EL (cell line): ENCODE measurements at regions not wholly inside any gene's neighbourhood (a gene's known extent, or its start where the extent isn't known, plus 50 kb on each side); places are given as distances from the start of the nearest gene placed in this dataset.

Experiments
- DNase-seq: peaks from one replicate; pipeline ENCODE4 v3.0.0-alpha.2; 2016

DNA sequence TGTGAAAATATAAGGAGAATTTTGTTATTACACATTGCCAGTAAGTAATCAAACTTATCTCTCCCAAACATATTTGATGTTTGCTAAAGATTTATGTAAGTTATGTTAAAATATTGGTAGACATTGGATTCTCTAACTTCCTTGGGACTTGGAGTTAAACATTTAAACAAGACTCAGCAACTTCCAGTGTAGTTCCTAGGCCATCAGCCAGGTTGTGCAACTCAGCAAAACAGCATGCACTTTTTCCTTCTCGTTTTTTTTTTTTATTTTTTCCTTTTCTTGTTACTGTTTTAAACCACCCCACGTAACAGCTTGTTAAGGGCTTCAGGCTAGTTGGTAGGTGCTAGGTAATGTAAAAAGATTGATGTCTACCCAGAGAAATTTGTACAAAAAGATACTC, 510.4 kb downstream of the ANKRD50 start:
- DNase-seq = no peak

DNA sequence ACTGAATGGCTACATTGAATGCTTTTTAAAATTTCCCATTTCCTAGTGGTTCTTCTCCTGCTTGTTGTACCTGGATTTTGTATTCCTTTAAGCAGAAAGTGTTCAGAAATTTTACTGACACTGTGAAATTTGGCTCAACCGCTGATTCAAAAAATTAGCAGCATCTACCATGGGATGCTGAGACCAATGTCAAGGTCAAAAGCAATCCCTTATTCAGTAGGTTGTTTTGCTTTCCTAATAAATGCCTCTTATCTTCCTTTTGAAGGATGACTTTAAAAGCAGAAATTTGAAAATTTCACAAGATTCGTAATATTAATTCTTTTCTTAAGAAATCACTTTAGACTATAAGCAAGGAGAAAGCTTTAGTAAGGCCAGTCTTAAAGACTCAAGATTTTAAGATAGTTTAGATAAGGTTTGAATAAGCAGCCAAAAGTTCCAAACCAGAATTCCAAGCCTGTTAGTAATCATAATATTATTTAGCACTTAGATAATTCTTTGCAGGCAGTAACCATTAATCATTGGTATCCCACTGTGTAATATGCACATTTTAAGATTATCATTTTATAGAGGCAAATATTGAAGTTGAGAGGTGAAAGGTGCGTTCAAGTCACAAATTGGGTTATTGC, 508.8 kb downstream of the ANKRD50 start:
- peak; percentile 80 for DNase-seq

- peak; percentile 75 for DNase-seq
These were observed 505.5 kb downstream of the ANKRD50 start for GRCh38 chr4:124206779-124207605.

DNA sequence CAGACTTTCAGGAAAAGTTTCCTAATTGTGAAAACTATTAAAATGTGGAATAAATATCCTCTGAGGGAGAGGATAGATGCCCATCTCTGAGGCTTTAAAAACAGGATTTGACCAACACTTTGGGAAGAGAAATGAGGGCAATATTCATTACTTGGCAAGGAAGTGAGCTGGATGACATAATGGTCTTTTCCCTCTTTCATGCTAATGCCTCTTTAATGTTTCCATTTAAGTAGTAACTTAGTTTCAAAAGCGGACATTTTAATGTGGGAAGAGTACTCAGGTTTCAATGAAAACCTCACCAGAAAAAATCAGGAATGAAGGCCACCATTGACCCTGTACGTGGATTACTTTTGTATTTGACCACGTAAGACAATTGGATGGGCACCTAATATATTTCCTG, 503.3 kb downstream of the ANKRD50 start:
- no peak for DNase-seq

GRCh38 chr4:124209626-124210025, 502.9 kb downstream of the ANKRD50 start:
- DNase-seq = no peak

DNA sequence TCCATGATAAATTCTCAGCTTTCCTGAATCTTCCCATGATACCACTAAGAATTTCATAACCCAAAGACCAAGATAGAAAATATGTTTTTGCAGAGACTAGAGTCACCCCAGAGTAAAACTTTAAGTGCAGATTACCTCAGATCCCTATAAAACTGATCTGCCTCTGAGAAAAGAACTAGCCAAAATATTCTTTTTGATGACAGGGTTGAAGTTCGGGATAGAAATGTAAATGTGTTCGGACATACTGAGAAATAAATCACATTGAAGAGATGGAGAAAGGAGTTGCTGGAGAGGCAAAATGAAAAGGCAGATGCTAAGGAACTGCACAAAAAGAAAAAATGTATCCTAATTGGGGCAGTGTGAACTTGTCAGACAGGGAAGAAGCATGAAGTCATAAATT, 501.8 kb downstream of the ANKRD50 start:
- DNase-seq = no peak

- DNase-seq = peak; percentile 8
These were observed 499.5 kb downstream of the ANKRD50 start for GRCh38 chr4:124212815-124213630.

- DNase-seq = no peak
These were observed 493.1 kb downstream of the ANKRD50 start for GRCh38 chr4:124219389-124219788.

DNA sequence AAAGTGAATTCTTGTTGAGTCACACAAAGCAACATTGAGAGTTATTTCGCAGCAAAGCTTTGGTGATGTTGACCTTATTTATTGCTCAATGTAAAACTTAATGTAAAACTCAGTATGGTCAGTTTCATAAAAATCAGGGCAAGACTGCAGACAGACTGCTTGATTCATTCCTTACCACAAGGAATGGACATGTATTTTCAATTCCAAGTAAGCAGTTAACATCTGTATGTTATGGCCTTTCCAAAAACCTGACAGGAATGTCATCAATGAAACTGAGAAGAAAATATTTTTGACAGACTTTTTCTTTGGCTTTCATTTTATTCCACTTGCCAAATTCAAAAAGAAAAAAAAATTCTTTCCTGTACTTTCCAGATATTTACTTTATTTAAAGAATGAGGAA, 488.3 kb downstream of the ANKRD50 start:
- no peak for DNase-seq

GRCh38 chr4:124227981-124228380, 484.6 kb downstream of the ANKRD50 start:
- DNase-seq = no peak

DNA sequence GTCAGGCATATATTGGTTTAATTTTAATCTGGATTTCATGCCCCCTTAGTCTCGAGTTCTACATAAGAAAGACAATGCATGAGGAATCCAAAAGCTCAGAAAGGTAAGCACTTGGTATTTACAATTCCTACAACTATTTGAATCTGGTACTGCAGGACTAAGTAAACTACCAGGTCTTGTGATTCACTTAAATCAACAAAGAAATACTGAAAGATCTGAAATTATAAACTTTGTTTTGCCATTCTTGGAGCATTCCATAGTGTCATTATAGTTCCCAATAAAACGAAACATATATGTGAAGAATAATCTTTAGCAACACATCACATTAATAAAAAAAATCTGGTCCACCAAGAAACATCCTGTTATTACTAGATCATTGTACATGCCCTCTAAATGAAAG, 482.3 kb downstream of the ANKRD50 start:
- DNase-seq = no peak

- no peak for DNase-seq
These were observed 477.8 kb downstream of the ANKRD50 start for GRCh38 chr4:124234771-124235170.

- DNase-seq = no peak
These were observed 468.7 kb downstream of the ANKRD50 start for GRCh38 chr4:124243671-124244366.

DNA sequence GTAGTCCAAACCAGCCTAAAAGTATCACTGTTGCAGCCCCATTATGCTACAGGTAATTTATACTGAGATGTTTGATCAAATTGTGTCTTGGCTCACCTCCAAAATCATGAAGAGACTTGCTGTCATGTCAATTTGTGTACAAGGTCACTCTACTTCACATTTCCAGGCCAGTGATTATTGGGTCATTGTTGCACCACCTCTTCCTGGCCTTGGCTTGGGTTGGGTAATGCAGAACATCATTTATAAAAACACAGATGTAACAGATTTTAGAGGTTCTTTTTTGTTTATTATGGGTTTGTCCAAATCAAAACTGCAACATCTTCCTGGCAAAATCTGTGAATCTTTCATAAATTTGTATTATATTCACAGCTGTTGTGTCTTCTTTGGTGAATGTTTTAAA, 459.5 kb downstream of the ANKRD50 start:
- DNase-seq = no peak

DNA sequence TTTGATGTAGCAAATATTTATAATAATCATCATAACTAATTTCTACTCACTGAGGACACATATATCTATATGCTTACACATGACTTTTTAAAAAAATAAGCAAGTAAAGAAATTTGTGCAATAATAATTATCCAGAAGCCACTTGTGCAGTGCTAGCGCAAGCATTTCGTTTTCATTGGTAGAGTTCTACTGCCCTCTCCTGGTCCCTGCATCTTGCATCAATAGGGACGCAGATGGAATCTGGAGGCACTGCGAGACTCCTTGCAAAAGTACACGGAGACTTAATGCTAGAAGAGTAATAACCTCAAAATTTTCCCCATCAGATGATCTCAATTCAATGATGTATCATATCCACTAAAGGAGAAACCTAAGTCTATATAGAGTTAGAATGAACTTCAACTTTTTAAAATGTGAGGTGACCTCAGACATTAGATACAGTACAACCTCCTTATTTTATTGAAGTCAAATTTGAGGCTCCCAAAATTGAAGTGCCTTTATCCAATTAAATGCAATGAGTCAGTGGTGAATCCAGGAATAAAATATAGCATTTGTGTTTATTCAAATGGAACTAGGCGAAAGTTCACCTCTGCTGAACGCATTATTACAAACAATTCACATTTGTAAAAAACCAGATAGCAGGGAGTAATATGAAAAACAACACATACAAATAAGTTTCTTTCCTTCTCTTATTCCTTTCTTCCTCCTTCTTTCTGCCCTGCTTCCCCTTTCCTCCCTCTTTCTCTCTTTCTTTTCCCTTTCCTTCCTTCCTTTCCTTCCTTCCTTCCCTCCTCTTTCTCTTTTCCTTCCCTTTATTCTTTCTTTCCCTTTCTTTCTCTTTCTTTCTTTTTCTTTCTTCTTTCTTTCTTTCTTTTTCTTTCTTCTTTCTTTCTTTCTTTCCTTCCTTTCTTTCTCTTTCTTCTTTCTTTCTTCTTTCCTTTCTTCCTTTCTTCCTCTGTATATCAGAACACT, 450.0 kb downstream of the ANKRD50 start:
- DNase-seq = peak; percentile 78

GRCh38 chr4:124265701-124266100, 446.8 kb downstream of the ANKRD50 start:
- no peak for DNase-seq

GRCh38 chr4:124266721-124267120, 445.8 kb downstream of the ANKRD50 start:
- DNase-seq = no peak

DNA sequence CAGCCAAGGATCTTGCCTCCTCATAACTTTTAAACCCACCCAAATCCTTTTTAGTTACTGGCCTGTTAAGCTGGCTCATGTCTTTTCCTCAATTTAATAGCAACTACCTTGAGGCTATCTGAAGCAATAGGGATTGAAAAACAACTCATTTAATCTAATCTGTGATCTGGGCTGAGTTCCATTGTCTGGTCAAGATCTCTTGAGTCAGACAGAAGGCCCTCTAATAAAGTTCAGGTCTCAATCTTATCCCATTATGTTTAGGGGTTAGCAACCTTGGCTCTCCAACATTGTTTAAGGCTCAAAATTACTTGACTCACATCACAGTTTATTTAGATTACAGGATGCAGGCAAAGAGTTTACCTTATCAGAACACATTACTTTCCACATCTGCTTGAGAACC, 436.1 kb downstream of the ANKRD50 start:
- peak; percentile 12 for DNase-seq

GRCh38 chr4:124277691-124278090, 434.8 kb downstream of the ANKRD50 start:
- DNase-seq = no peak

- peak; percentile 53 for DNase-seq
These were observed 434.1 kb downstream of the ANKRD50 start for GRCh38 chr4:124278477-124278876.

- no peak for DNase-seq
These were observed 432.8 kb downstream of the ANKRD50 start for GRCh38 chr4:124279741-124280140.
